ENCODE measurements at regions not wholly inside any gene's neighbourhood (a gene's known extent, or its start where the extent isn't known, plus 50 kb on each side); places are given as distances from the start of the nearest gene placed in this dataset.

DNA sequence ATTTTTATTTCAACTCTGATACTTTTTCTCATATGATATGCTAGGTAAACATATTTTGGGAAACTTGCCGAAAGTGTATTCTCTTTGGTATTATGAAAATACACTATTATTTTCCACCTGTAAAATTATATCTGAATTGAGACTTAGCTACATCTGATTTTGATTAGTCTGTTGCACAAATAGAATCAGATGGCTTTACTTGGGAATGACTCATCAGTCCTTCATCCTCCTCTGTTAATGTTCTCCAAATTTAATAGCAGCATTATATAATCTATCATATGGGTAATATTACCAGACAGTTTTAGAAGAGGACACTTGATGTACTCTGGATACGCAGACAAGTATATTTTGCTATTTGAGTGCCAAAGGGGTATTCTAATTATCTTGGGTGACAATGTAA lies 245.3 kb downstream of the CTH start:
- in situ Hi-C loops (cut with MboI): no loop called here
- no peaks in the 10 kb centered on the region for H4K20me1 ChIP-seq (replicated peaks; ENCODE audit: control insufficient read depth, insufficient read depth, low read length)
- ChIA-PET CTCF (ENCODE audit: low intra/inter-chr PET ratio) (no interaction called here), POLR2A (no interaction called here)
- no peaks in the 10 kb centered on the region for H3K36me3 ChIP-seq (ENCODE audit: control insufficient read depth, insufficient read depth, low read length)
- H3K9me3 ChIP-seq (replicated peaks; ENCODE audit: control insufficient read depth, insufficient read depth, low read depth, low read length): no peaks in the 10 kb centered on the region
- ATAC-seq: no peak
- no peak for FAIRE-seq
- H3K27ac ChIP-seq (ENCODE audit: extremely low read depth, low read depth, low read length): no peak overlapping the region
- no peak overlapping the region for H3K4me2 ChIP-seq (ENCODE audit: insufficient read depth, low read length)
- no TSS peak for BruUV-seq (replicated peaks)
- H3K9me1 ChIP-seq (ENCODE audit: control insufficient read depth, insufficient read depth, low read length): no peaks in the 10 kb centered on the region
- intact Hi-C loops (cut with micrococcal nuclease): no loop called here
- WGBS (ENCODE audit: insufficient coverage, low coverage, missing lambda C conversion rate): 80% methylated on average over 2 of the region's 2 CpGs
- no peaks in the 10 kb centered on the region for H3K4me1 ChIP-seq (replicated peaks in 1 of 2; ENCODE audit: control insufficient read depth in 2 of 2, insufficient read depth in 2 of 2, low read length in 2 of 2)
- DNase-seq (ENCODE audit: extremely low read depth in 1 of 4, low spot score in 3 of 4): no peak
- TF ChIP-seq ZZZ3 (IDR thresholded peaks at IDR 0.05): no peak
- peak; percentile 38 for TF ChIP-seq ATF3 (IDR thresholded peaks at IDR 0.05)
- no peak for TF ChIP-seq ATF3 (CRISPR knock-in tag; conservative IDR thresholded peaks at IDR 0.05)
- no peak for TF ChIP-seq ZBTB49 (CRISPR knock-in tag; IDR thresholded peaks at IDR 0.05; ENCODE audit: borderline replicate concordance)
- no peak for TF ChIP-seq ARHGAP35 (IDR thresholded peaks at IDR 0.05; ENCODE audit: partially characterized antibody)
- no peak for TF ChIP-seq ARID2 (IDR thresholded peaks at IDR 0.05)
- no peak for TF ChIP-seq CHD4 (IDR thresholded peaks at IDR 0.05; ENCODE audit: insufficient read depth, insufficient replicate concordance, low read depth, low read length, poor library complexity, severe bottlenecking)
- no peak for TF ChIP-seq ZNF384 (IDR thresholded peaks at IDR 0.05; ENCODE audit: low read depth, low read length)
- no peak for TF ChIP-seq JUN (IDR thresholded peaks at IDR 0.05; ENCODE audit: borderline replicate concordance, low read depth, low read length)
- no peak for TF ChIP-seq JUN (CRISPR knock-in tag; IDR thresholded peaks at IDR 0.05; ENCODE audit: borderline replicate concordance)
- no peak overlapping the region for H2AFZ ChIP-seq (ENCODE audit: low read depth, low read length)
- no peaks in the 10 kb centered on the region for H3K27me3 ChIP-seq (ENCODE audit: control insufficient read depth in 2 of 2, insufficient read depth in 2 of 2, low read length in 2 of 2)
- H3K4me3 ChIP-seq: no peak overlapping the region
- no peaks in the 10 kb centered on the region for H3K79me2 ChIP-seq (ENCODE audit: control insufficient read depth, insufficient read depth, low read length)
- no peak overlapping the region for H3K9ac ChIP-seq (ENCODE audit: insufficient read depth in 1 of 2, low read depth in 2 of 2, low read length in 2 of 2)

All from K562 (cell line).